ENCODE measurements at regions not wholly inside any gene's neighbourhood (a gene's known extent, or its start where the extent isn't known, plus 50 kb on each side); places are given as distances from the start of the nearest gene placed in this dataset.

GRCh38 chr7:18414885-18415284 is 80.7 kb upstream of the HDAC9 start:
- no peak for DNase-seq (ENCODE audit: low read depth)

GRCh38 chr7:18416988-18417387 is 78.6 kb upstream of the HDAC9 start:
- DNase-seq (ENCODE audit: low read depth) = no peak

- no peak for DNase-seq (ENCODE audit: low read depth)
These were observed 76.1 kb upstream of the HDAC9 start for GRCh38 chr7:18419456-18419855.

- no peak for DNase-seq (ENCODE audit: low read depth)
These were observed 75.4 kb upstream of the HDAC9 start for GRCh38 chr7:18420108-18420507.

GRCh38 chr7:18420748-18421147 is 74.8 kb upstream of the HDAC9 start:
- DNase-seq (ENCODE audit: low read depth) = no peak

GRCh38 chr7:18421297-18422002 is 74.1 kb upstream of the HDAC9 start:
- no peak for DNase-seq (ENCODE audit: low read depth)

- DNase-seq (ENCODE audit: low read depth) = no peak
These were observed 70.3 kb upstream of the HDAC9 start for GRCh38 chr7:18425227-18425626.

GRCh38 chr7:18425838-18426445 is 69.6 kb upstream of the HDAC9 start:
- no peak for DNase-seq (ENCODE audit: low read depth)

- peak; percentile 60 for DNase-seq (ENCODE audit: low read depth)
These were observed 68.9 kb upstream of the HDAC9 start for GRCh38 chr7:18426564-18427226.

GRCh38 chr7:18429547-18429946 is 66.0 kb upstream of the HDAC9 start:
- peak; percentile 63 for DNase-seq (ENCODE audit: low read depth)

- DNase-seq (ENCODE audit: low read depth) = no peak
These were observed 64.7 kb upstream of the HDAC9 start for GRCh38 chr7:18430810-18431209.

- no peak for DNase-seq (ENCODE audit: low read depth)
These were observed 61.4 kb upstream of the HDAC9 start for GRCh38 chr7:18434171-18434570.

GRCh38 chr7:18437101-18437500 is 58.4 kb upstream of the HDAC9 start:
- no peak for DNase-seq (ENCODE audit: low read depth)

- DNase-seq (ENCODE audit: low read depth) = no peak
These were observed 54.6 kb upstream of the HDAC9 start for GRCh38 chr7:18440934-18441333.

- no peak for DNase-seq (ENCODE audit: low read depth)
These were observed 50.7 kb upstream of the HDAC9 start for GRCh38 chr7:18444826-18445225.

GRCh38 chr7:18445483-18445882 is 50.1 kb upstream of the HDAC9 start:
- no peak for DNase-seq (ENCODE audit: low read depth)

Data from ELR (cell line).